CD4-positive, alpha-beta T cell treated with Interleukin-15 for 4 hours (primary cell): ENCODE measurements at regions not wholly inside any gene's neighbourhood (a gene's known extent, or its start where the extent isn't known, plus 50 kb on each side); places are given as distances from the start of the nearest gene placed in this dataset.

Source experiments
- DNase-seq: peaks from one replicate; pipeline ENCODE4 v3.0.0-alpha.2; 2020; ENCODE audit warnings: low spot score

GRCh38 chr7:16978358-16979244, 96.8 kb upstream of the AGR3 start:
- DNase-seq, result no peak

GRCh38 chr7:16980539-16980938, 98.8 kb upstream of the AGR3 start:
- DNase-seq, result no peak

- DNase-seq, result peak; percentile 45
Observed at GRCh38 chr7:16982640-16983350, 101.0 kb upstream of the AGR3 start.

GRCh38 chr7:16984375-16984774, 102.6 kb upstream of the AGR3 start:
- no peak for DNase-seq

- DNase-seq, result no peak
Observed at GRCh38 chr7:16985621-16986020, 103.8 kb upstream of the AGR3 start.

- DNase-seq, result no peak
Observed at GRCh38 chr7:16986755-16987154, 105.0 kb upstream of the AGR3 start.

GRCh38 chr7:16989811-16990413, 108.1 kb upstream of the AGR3 start:
- DNase-seq, result no peak

- DNase-seq, result no peak
Observed at GRCh38 chr7:16991551-16991950, 109.8 kb upstream of the AGR3 start.

GRCh38 chr7:16993543-16993942, 111.8 kb upstream of the AGR3 start:
- no peak for DNase-seq

- no peak for DNase-seq
Observed at GRCh38 chr7:16998481-16999051, 116.8 kb upstream of the AGR3 start.

- peak; percentile 31 for DNase-seq
Observed at GRCh38 chr7:16999541-17000267, 117.9 kb upstream of the AGR3 start.

GRCh38 chr7:17005271-17005670, 123.5 kb upstream of the AGR3 start:
- DNase-seq, result no peak

- no peak for DNase-seq
Observed at GRCh38 chr7:17007841-17008240, 126.1 kb upstream of the AGR3 start.

- peak; percentile 60 for DNase-seq
Observed at GRCh38 chr7:17009007-17009719, 127.4 kb upstream of the AGR3 start.

GRCh38 chr7:17009933-17010332, 128.2 kb upstream of the AGR3 start:
- no peak for DNase-seq

GRCh38 chr7:17010637-17011300, 129.0 kb upstream of the AGR3 start:
- DNase-seq, result peak; percentile 10

GRCh38 chr7:17013204-17013603, 131.4 kb upstream of the AGR3 start:
- DNase-seq, result no peak

GRCh38 chr7:17014686-17015085, 132.9 kb upstream of the AGR3 start:
- no peak for DNase-seq

GRCh38 chr7:17015598-17016031, 133.8 kb upstream of the AGR3 start:
- DNase-seq, result peak; percentile 23

- DNase-seq, result no peak
Observed at GRCh38 chr7:17016402-17017010, 134.7 kb upstream of the AGR3 start.
